HG03460 (cell line): ENCODE measurements at regions not wholly inside any gene's neighbourhood (a gene's known extent, or its start where the extent isn't known, plus 50 kb on each side); places are given as distances from the start of the nearest gene placed in this dataset.

Source experiments
- ATAC-seq: cut with Tn5 transposase; IDR thresholded peaks from one replicate; pipeline ENCODE4 v1.9.1; 2021; ENCODE audit not compliant: unreplicated experiment

DNA sequence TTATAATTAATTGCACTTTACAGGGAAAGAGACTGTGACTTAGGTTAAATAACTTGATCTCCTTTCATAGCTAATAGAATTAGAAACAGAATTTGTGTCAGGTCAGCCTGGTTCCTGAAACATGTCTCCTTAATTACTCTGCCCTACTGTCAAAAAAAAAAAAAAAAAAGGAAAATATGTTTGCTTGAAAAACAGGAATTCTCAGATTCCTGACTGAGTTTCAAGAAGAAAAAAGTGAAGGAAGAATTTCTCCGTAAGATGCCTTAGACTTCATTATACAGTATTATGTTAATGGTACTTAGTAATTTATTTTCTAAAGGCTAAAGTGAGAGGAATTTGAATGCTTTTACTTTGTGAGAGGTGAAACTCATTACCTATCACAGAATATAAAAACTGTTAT lies 118.4 kb upstream of the REG3G start:
- ATAC-seq: no peak

DNA sequence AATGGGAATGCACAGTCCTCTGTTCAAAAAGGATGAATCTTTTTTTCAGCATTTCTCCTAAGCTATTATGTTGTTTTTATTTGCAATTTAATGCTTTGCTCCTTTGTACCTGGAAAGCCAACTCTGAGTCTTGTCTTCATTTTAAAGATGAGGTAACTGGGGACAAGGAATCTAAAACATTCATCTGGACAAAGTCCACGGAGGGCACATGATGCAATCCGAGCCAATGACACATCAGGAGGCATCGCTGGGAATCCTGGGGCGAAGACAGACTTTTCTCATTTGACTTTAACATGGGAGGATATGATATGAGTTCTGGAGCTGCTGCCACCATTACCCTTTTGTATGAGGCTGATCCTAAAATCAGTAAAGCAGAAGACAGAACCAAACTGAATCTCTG lies 116.5 kb upstream of the REG3G start:
- no peak for ATAC-seq

DNA sequence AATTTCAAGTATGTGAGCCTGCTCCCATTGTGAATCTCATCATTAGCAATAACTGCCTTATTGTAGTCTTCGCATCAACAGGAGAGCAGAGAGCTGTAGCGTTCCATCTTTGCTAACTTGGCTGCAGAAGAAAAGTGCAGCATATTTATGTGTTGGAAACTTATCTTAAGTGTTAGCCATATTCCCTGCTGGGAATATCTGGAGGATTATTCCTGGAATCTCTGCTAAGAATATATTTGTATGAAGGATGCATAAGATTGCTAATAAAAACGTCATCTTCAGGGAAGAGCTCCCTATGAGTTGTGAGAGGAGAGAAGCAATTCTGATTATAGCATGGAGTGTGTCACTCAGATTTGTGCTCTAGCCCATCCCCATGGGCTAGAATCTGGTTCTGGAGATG lies 115.1 kb upstream of the REG3G start:
- ATAC-seq: no peak

DNA sequence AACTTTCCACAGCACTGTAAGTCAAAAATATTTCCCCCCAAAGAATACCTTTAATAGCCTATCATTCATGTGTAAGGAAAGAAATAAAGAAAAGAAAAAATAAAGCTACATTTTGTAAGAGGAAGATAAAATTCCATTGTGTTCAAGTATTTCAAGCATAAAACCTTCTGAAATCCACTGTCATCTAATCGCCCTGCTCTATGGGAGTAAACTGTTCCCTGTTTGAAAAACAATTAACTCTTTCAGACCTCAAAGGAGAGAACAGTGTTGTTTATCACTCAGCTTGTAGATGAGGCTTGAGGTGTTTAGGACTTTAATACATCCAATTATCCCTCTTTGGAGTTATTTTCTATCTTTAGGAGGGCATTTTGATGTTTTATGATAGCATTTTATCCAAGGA lies 112.2 kb upstream of the REG3G start:
- ATAC-seq: no peak

DNA sequence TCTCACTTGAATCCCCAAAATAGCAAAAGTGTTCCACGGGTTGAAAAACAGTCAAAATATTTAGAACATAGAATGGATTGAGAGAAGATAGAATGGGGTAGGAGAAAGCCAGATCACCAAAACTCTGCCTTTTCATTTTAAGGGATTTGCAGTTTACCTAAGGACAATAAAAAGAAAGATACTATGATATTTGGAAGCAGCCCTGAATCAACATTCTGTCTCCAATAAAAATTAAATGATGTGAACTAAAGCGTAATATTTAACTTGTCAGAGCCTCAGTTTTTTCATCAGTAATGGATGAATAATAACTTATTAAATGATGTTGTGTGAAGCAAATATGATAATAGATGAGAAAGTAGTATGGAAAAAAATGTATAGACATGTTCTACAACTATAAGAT lies 100.2 kb upstream of the REG3G start:
- ATAC-seq: no peak

DNA sequence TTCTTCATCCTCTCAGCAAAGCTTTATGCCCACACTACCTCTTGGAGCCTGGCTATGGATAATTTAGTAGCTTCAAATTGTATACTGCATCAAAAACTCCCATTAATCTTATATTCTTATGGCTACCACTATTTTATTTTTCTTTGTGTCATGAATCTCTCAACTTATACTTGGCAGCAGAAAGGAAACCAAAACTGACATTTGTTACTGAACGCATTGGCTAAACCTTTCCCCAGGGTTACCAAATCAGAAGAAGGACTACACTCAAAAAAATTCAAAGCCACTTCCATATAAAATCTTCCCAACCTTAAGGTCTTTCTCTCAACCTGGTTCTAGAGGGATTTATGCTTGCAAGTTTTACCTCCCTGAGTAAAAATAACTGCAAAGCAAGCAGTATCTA lies 97.0 kb upstream of the REG3G start:
- ATAC-seq: no peak

DNA sequence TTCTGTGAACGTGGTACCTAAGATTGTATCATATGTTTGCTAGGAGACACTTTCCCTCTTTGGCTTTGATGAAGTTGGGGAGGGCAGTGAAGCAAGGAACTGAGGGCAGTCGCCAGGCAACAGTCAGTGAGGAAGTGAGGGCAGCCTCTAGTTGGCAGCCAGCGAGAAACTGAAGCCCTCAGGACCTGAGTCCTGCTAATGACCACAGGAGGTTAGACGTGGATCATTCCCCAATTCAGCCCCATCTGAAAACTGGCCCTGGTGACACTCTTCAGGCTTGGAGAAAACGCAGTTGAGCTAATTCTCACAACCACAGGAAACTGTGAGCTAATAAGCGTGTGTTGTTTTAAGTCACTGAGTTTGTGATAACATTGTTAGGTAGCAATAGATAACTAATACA lies 84.5 kb upstream of the REG3G start:
- ATAC-seq: no peak

DNA sequence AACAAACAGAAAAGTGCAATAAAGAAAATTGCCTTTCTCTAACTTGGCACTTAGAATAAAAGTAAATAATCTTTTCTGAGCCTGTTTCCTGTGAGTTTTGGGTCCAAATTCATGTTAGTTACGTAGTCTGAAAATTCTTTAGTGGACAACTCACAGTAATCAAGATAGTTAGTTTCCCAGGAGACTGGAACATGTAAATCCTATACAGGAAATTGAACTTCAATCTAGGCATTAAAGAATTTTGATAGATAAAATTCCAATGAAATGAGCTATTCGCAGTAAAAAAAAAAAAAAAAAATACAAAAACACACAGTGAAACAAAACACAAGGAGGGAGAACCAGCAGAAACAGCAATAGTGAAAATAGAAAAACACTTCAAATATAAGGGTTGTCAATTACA lies 83.8 kb upstream of the REG3G start:
- ATAC-seq: no peak

DNA sequence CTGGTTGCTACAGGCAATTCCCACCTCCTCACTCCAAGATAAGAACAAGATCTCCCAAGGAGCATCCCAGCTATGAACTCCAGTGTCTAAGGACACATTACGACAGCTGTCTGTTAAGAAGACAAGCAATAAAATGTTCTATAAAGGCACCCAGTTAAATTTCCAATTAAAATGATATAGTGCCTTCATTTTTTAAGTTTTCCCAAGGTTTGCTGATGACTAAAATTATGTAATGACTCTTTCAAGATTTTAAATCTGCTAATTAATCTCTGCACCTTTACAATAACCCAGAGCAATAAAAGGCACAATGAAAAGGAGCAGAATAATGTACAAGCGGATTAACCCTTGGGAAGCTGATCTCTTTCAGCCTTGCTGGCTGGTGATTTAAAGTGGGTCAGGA lies 61.6 kb upstream of the REG3G start:
- no peak for ATAC-seq

DNA sequence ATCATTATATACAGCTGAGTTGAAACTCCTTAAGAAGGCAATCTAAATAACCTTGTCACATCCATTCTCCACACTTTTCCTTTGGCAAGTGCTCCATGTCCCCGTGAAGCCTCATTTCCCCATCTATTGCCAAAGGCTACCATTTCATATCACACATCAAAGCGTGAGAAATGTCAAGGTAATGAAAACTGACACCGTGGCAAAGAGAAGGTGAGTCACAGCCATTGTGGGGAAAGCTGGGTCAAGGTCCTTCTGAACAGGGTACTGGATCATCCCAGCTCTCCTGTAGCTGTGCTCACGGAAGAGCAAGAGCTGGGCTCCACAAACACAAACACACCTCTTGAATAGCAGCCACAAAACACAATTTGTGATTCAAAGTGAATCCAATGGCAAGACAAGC lies 58.2 kb upstream of the REG3G start:
- ATAC-seq: no peak

DNA sequence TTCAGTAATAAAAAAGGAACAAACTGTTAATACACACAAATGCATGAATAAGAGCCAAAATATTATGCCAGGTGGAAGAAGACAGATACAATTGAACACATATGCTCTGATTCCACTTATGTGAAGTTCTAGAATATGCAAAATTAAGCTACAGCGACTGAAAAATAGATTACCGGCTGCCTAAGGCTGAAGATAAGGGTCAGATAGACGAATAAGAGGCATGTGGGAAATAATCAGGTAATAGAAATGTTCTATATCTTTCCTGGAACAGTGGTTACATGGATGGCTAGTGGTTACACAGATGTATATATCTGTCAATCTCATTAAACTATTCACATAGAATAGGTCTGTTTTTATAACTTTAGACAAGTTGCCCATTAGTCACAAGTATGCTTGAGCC lies 51.9 kb upstream of the REG3G start:
- ATAC-seq: no peak
